NK-92 treated with Interleukin-12 subunit alpha and Interleukin-12 subunit beta, amount 100 ng/mL, for 24 hours (cell line): ENCODE measurements at regions not wholly inside any gene's neighbourhood (a gene's known extent, or its start where the extent isn't known, plus 50 kb on each side); places are given as distances from the start of the nearest gene placed in this dataset.

Source experiments
- DNase-seq: peaks from one replicate; lab custom pipeline; 2025; lab: John Stamatoyannopoulos, UW

- no peak for DNase-seq
These were observed 454.4 kb downstream of the HTR7 start for GRCh38 chr10:90403211-90404000.

- DNase-seq: no peak
These were observed 450.7 kb downstream of the HTR7 start for GRCh38 chr10:90407131-90407530.

- DNase-seq: no peak
These were observed 450.0 kb downstream of the HTR7 start for GRCh38 chr10:90407851-90408250.

GRCh38 chr10:90412582-90412981, 445.3 kb downstream of the HTR7 start:
- DNase-seq: no peak

GRCh38 chr10:90413196-90413595, 444.6 kb downstream of the HTR7 start:
- no peak for DNase-seq

- no peak for DNase-seq
These were observed 442.9 kb downstream of the HTR7 start for GRCh38 chr10:90414926-90415325.

GRCh38 chr10:90417029-90417428, 440.8 kb downstream of the HTR7 start:
- no peak for DNase-seq

- no peak for DNase-seq
These were observed 440.2 kb downstream of the HTR7 start for GRCh38 chr10:90417476-90418210.

GRCh38 chr10:90418869-90419652, 438.8 kb downstream of the HTR7 start:
- no peak for DNase-seq

- DNase-seq: no peak
These were observed 437.1 kb downstream of the HTR7 start for GRCh38 chr10:90420637-90421318.

- DNase-seq: no peak
These were observed 436.0 kb downstream of the HTR7 start for GRCh38 chr10:90421874-90422273.

- no peak for DNase-seq
These were observed 433.1 kb downstream of the HTR7 start for GRCh38 chr10:90424730-90425129.

- no peak for DNase-seq
These were observed 427.7 kb downstream of the HTR7 start for GRCh38 chr10:90430186-90430585.

GRCh38 chr10:90432866-90433265, 425.0 kb downstream of the HTR7 start:
- no peak for DNase-seq

- DNase-seq: no peak
These were observed 422.5 kb downstream of the HTR7 start for GRCh38 chr10:90435296-90435695.

GRCh38 chr10:90437452-90437851, 420.4 kb downstream of the HTR7 start:
- no peak for DNase-seq

- no peak for DNase-seq
These were observed 417.0 kb downstream of the HTR7 start for GRCh38 chr10:90440870-90441269.

GRCh38 chr10:90443342-90443741, 414.5 kb downstream of the HTR7 start:
- no peak for DNase-seq

- DNase-seq: no peak
These were observed 410.0 kb downstream of the HTR7 start for GRCh38 chr10:90447831-90448230.

GRCh38 chr10:90450797-90451196, 407.0 kb downstream of the HTR7 start:
- DNase-seq: no peak

GRCh38 chr10:90451283-90451682, 406.6 kb downstream of the HTR7 start:
- DNase-seq: no peak

- no peak for DNase-seq
These were observed 399.8 kb downstream of the HTR7 start for GRCh38 chr10:90458054-90458453.
